ENCODE measurements at regions not wholly inside any gene's neighbourhood (a gene's known extent, or its start where the extent isn't known, plus 50 kb on each side); places are given as distances from the start of the nearest gene placed in this dataset.

DNA sequence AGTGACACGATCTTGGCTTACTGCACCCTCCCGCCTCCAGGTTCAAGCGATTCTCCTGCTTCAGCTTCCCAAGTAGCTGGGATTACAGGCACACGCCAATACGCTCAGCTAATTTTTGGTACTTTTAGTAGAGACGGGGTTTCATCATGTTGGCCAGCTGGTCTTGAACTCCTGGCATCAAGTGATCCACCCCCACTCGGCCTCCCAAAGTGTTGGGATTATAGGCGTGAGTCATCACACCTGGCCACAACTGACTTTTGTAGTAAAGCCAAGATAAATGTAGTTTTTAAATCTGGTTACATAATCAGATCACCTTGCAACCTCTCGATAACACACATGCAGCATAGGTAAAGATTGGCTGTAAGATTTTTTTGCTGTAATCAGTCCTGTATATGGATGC, 657.5 kb upstream of the DPPA4 start:
- TF ChIP-seq POLR2AphosphoS5 (IDR thresholded peaks at IDR 0.05; ENCODE audit: low read depth) (no peak), GABPA (IDR thresholded peaks at IDR 0.05; ENCODE audit: low read depth) (no peak), SPI1 (IDR thresholded peaks at IDR 0.05; ENCODE audit: borderline replicate concordance, low read depth) (no peak)
- TF ChIP-seq, protein P1, sequence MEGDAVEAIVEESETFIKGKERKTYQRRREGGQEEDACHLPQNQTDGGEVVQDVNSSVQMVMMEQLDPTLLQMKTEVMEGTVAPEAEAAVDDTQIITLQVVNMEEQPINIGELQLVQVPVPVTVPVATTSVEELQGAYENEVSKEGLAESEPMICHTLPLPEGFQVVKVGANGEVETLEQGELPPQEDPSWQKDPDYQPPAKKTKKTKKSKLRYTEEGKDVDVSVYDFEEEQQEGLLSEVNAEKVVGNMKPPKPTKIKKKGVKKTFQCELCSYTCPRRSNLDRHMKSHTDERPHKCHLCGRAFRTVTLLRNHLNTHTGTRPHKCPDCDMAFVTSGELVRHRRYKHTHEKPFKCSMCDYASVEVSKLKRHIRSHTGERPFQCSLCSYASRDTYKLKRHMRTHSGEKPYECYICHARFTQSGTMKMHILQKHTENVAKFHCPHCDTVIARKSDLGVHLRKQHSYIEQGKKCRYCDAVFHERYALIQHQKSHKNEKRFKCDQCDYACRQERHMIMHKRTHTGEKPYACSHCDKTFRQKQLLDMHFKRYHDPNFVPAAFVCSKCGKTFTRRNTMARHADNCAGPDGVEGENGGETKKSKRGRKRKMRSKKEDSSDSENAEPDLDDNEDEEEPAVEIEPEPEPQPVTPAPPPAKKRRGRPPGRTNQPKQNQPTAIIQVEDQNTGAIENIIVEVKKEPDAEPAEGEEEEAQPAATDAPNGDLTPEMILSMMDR (IDR thresholded peaks at IDR 0.05; ENCODE audit: insufficient read depth, low read length): no peak
